ENCODE measurements at regions not wholly inside any gene's neighbourhood (a gene's known extent, or its start where the extent isn't known, plus 50 kb on each side); places are given as distances from the start of the nearest gene placed in this dataset.

GRCh38 chr10:105594296-105594695 is 953.2 kb downstream of the SORCS3 start:
- H3F3A ChIP-seq (replicated peaks; ENCODE audit: low read depth) = no peaks in the 10 kb centered on the region
- H3K4me3 ChIP-seq = no peak overlapping the region
- H3K27ac Mint-ChIP-seq = no peak overlapping the region
- no peaks in the 10 kb centered on the region for H3K27me3 ChIP-seq (ENCODE audit: insufficient read depth)
- no peak overlapping the region for H3K4me2 ChIP-seq
- ATAC-seq = no peak
- no peaks in the 10 kb centered on the region for H3K9me3 Mint-ChIP-seq
- H2AFZ ChIP-seq = no peak overlapping the region
- no peaks in the 10 kb centered on the region for H3K36me3 Mint-ChIP-seq (ENCODE audit: low read depth)
- peaks cover 7% of the 10 kb centered on the region for H3K4me1 Mint-ChIP-seq
- H4K20me1 ChIP-seq (replicated peaks; ENCODE audit: insufficient read depth) = no peaks in the 10 kb centered on the region
- H3K79me2 ChIP-seq (replicated peaks; ENCODE audit: insufficient read depth) = no peaks in the 10 kb centered on the region
- H3K4me3 Mint-ChIP-seq = no peak overlapping the region
- H3K9me2 ChIP-seq (ENCODE audit: insufficient read depth) = 0 out of 2 replicates have a peak, but pooled peaks cover 4% of the 10 kb centered on the region
- no peaks in the 10 kb centered on the region for H3K36me3 ChIP-seq (ENCODE audit: insufficient read depth)
- peaks cover 6% of the 10 kb centered on the region; the same call in 1 of the 2 replicates for H3K4me1 ChIP-seq (ENCODE audit: insufficient read depth)
- TF ChIP-seq ZNF331 (CRISPR knock-in tag; IDR thresholded peaks at IDR 0.05; ENCODE audit: low read depth) (no peak), CREB1 (CRISPR knock-in tag; IDR thresholded peaks at IDR 0.05; ENCODE audit: low read depth) (no peak), NANOG (IDR thresholded peaks at IDR 0.05; ENCODE audit: borderline replicate concordance) (no peak), STAT1 (IDR thresholded peaks at IDR 0.05; ENCODE audit: unreplicated experiment) (no peak), EZH2 (IDR thresholded peaks at IDR 0.05; ENCODE audit: low read depth, unreplicated experiment) (no peak), JUNB (IDR thresholded peaks at IDR 0.05; ENCODE audit: unreplicated experiment) (no peak), ZNF114 (CRISPR knock-in tag; IDR thresholded peaks at IDR 0.05) (no peak), POLR2AphosphoS5 (IDR thresholded peaks at IDR 0.05; ENCODE audit: low read depth) (no peak), EZH2phosphoT487 (IDR thresholded peaks at IDR 0.05; ENCODE audit: unreplicated experiment) (no peak)
- TF ChIP-seq, protein P1, sequence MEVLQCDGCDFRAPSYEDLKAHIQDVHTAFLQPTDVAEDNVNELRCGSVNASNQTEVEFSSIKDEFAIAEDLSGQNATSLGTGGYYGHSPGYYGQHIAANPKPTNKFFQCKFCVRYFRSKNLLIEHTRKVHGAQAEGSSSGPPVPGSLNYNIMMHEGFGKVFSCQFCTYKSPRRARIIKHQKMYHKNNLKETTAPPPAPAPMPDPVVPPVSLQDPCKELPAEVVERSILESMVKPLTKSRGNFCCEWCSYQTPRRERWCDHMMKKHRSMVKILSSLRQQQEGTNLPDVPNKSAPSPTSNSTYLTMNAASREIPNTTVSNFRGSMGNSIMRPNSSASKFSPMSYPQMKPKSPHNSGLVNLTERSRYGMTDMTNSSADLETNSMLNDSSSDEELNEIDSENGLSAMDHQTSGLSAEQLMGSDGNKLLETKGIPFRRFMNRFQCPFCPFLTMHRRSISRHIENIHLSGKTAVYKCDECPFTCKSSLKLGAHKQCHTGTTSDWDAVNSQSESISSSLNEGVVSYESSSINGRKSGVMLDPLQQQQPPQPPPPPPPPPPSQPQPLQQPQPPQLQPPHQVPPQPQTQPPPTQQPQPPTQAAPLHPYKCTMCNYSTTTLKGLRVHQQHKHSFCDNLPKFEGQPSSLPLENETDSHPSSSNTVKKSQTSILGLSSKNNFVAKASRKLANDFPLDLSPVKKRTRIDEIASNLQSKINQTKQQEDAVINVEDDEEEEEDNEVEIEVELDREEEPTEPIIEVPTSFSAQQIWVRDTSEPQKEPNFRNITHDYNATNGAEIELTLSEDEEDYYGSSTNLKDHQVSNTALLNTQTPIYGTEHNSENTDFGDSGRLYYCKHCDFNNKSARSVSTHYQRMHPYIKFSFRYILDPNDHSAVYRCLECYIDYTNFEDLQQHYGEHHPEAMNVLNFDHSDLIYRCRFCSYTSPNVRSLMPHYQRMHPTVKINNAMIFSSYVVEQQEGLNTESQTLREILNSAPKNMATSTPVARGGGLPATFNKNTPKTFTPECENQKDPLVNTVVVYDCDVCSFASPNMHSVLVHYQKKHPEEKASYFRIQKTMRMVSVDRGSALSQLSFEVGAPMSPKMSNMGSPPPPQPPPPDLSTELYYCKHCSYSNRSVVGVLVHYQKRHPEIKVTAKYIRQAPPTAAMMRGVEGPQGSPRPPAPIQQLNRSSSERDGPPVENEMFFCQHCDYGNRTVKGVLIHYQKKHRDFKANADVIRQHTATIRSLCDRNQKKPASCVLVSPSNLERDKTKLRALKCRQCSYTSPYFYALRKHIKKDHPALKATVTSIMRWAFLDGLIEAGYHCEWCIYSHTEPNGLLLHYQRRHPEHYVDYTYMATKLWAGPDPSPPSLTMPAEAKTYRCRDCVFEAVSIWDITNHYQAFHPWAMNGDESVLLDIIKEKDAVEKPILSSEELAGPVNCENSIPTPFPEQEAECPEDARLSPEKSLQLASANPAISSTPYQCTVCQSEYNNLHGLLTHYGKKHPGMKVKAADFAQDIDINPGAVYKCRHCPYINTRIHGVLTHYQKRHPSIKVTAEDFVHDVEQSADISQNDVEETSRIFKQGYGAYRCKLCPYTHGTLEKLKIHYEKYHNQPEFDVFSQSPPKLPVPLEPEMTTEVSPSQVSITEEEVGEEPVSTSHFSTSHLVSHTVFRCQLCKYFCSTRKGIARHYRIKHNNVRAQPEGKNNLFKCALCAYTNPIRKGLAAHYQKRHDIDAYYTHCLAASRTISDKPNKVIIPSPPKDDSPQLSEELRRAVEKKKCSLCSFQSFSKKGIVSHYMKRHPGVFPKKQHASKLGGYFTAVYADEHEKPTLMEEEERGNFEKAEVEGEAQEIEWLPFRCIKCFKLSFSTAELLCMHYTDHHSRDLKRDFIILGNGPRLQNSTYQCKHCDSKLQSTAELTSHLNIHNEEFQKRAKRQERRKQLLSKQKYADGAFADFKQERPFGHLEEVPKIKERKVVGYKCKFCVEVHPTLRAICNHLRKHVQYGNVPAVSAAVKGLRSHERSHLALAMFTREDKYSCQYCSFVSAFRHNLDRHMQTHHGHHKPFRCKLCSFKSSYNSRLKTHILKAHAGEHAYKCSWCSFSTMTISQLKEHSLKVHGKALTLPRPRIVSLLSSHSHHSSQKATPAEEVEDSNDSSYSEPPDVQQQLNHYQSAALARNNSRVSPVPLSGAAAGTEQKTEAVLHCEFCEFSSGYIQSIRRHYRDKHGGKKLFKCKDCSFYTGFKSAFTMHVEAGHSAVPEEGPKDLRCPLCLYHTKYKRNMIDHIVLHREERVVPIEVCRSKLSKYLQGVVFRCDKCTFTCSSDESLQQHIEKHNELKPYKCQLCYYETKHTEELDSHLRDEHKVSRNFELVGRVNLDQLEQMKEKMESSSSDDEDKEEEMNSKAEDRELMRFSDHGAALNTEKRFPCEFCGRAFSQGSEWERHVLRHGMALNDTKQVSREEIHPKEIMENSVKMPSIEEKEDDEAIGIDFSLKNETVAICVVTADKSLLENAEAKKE (CRISPR knock-in tag; IDR thresholded peaks at IDR 0.05) = no peak
- TF ChIP-seq, protein P2, sequence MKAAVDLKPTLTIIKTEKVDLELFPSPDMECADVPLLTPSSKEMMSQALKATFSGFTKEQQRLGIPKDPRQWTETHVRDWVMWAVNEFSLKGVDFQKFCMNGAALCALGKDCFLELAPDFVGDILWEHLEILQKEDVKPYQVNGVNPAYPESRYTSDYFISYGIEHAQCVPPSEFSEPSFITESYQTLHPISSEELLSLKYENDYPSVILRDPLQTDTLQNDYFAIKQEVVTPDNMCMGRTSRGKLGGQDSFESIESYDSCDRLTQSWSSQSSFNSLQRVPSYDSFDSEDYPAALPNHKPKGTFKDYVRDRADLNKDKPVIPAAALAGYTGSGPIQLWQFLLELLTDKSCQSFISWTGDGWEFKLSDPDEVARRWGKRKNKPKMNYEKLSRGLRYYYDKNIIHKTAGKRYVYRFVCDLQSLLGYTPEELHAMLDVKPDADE (IDR thresholded peaks at IDR 0.05) = no peak
- TF ChIP-seq, protein P3, sequence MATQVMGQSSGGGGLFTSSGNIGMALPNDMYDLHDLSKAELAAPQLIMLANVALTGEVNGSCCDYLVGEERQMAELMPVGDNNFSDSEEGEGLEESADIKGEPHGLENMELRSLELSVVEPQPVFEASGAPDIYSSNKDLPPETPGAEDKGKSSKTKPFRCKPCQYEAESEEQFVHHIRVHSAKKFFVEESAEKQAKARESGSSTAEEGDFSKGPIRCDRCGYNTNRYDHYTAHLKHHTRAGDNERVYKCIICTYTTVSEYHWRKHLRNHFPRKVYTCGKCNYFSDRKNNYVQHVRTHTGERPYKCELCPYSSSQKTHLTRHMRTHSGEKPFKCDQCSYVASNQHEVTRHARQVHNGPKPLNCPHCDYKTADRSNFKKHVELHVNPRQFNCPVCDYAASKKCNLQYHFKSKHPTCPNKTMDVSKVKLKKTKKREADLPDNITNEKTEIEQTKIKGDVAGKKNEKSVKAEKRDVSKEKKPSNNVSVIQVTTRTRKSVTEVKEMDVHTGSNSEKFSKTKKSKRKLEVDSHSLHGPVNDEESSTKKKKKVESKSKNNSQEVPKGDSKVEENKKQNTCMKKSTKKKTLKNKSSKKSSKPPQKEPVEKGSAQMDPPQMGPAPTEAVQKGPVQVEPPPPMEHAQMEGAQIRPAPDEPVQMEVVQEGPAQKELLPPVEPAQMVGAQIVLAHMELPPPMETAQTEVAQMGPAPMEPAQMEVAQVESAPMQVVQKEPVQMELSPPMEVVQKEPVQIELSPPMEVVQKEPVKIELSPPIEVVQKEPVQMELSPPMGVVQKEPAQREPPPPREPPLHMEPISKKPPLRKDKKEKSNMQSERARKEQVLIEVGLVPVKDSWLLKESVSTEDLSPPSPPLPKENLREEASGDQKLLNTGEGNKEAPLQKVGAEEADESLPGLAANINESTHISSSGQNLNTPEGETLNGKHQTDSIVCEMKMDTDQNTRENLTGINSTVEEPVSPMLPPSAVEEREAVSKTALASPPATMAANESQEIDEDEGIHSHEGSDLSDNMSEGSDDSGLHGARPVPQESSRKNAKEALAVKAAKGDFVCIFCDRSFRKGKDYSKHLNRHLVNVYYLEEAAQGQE (IDR thresholded peaks at IDR 0.05; ENCODE audit: unreplicated experiment) = no peak
- TF ChIP-seq, protein P4, sequence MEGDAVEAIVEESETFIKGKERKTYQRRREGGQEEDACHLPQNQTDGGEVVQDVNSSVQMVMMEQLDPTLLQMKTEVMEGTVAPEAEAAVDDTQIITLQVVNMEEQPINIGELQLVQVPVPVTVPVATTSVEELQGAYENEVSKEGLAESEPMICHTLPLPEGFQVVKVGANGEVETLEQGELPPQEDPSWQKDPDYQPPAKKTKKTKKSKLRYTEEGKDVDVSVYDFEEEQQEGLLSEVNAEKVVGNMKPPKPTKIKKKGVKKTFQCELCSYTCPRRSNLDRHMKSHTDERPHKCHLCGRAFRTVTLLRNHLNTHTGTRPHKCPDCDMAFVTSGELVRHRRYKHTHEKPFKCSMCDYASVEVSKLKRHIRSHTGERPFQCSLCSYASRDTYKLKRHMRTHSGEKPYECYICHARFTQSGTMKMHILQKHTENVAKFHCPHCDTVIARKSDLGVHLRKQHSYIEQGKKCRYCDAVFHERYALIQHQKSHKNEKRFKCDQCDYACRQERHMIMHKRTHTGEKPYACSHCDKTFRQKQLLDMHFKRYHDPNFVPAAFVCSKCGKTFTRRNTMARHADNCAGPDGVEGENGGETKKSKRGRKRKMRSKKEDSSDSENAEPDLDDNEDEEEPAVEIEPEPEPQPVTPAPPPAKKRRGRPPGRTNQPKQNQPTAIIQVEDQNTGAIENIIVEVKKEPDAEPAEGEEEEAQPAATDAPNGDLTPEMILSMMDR (conservative IDR thresholded peaks at IDR 0.05; ENCODE audit: low read depth in 2 of 2) = no peak
- H3K27ac ChIP-seq (ENCODE audit: low read depth) = no peak overlapping the region
- H3K27me3 Mint-ChIP-seq (ENCODE audit: insufficient read depth, low read depth, poor library complexity) = no peaks in the 10 kb centered on the region
- no peak for DNase-seq (ENCODE audit: low spot score)

Measured in GM23338 (cell line).